CD4-positive, alpha-beta T cell (primary cell): ENCODE measurements at regions not wholly inside any gene's neighbourhood (a gene's known extent, or its start where the extent isn't known, plus 50 kb on each side); places are given as distances from the start of the nearest gene placed in this dataset.

ENCODE experiments used
- ATAC-seq: fragments of 200-7000 bp; cut with Tn5 transposase; one replicate; pipeline ENCODE4 v1.10.0; 2022; ENCODE audit warnings: mild to moderate bottlenecking; ENCODE audit not compliant: poor library complexity
- CTCF ChIA-PET: fragments of 350-600 bp; sonication (Branson Sonifier 250); formaldehyde crosslinking; loops from one replicate; lab custom pipeline; 2021; ENCODE audit warnings: antibody characterized with exemption, inconsistent platforms; lab: Charles Lee
- POLR2A ChIA-PET: fragments of 350-600 bp; sonication (Branson Sonifier 250); formaldehyde crosslinking; loops from one replicate; lab custom pipeline; 2021; ENCODE audit warnings: antibody characterized with exemption, inconsistent platforms; lab: Charles Lee
- DNase-seq, 14 experiments: peaks; one replicate each; pipeline ENCODE4 v3.0.0-alpha.2; 2013 to 2020; ENCODE audit warnings: mixed read lengths in 2 of 14
- H3K27ac ChIP-seq, 2 donors: one replicate each; pipeline versions ENCODE4 v1.5.1 to v1.7.0; 2013; ENCODE audit warnings: low read length in 2 of 2, low read depth in 1 of 2, mild to moderate bottlenecking in 1 of 2
- H3K27me3 ChIP-seq, 2 experiments: 1 replicate in 1 of 2; 2 replicates in 1 of 2; pipeline versions ENCODE4 v1.6.1 to v1.7.0; 2013; ENCODE audit warnings: low read length in 2 of 2, control low read depth in 1 of 2, mild to moderate bottlenecking in 1 of 2, moderate library complexity in 1 of 2; ENCODE audit not compliant: insufficient read depth in 2 of 2, control insufficient read depth in 1 of 2
- H3K36me3 ChIP-seq: one replicate; pipeline ENCODE4 v1.6.1; 2013; ENCODE audit warnings: low read length, control low read depth; ENCODE audit not compliant: insufficient read depth
- H3K4me1 ChIP-seq: one replicate; pipeline ENCODE4 v1.6.1; 2013; ENCODE audit warnings: low read length, control low read depth; ENCODE audit not compliant: insufficient read depth
- H3K4me3 ChIP-seq: one replicate; pipeline ENCODE4 v1.5.1; 2013; ENCODE audit warnings: mild to moderate bottlenecking, low read length, moderate library complexity
- H3K9me3 ChIP-seq, 2 experiments: 1 replicate in 1 of 2; 2 replicates in 1 of 2; pipeline versions ENCODE4 v1.6.1 to v1.7.0; 2013; ENCODE audit warnings: low read length in 2 of 2, mild to moderate bottlenecking in 2 of 2, control low read depth in 1 of 2, moderate library complexity in 1 of 2; ENCODE audit not compliant: control insufficient read depth in 1 of 2, insufficient read depth in 1 of 2
- H3K27ac Mint-ChIP-seq: one replicate; pipeline ENCODE4 v1.8.0; 2020; ENCODE audit warnings: mixed read lengths
- H3K27me3 Mint-ChIP-seq: one replicate; pipeline ENCODE4 v1.8.0; 2021; ENCODE audit warnings: mixed read lengths
- H3K36me3 Mint-ChIP-seq: one replicate; pipeline ENCODE4 v1.8.0; 2021; ENCODE audit warnings: low read depth, mixed read lengths
- H3K4me1 Mint-ChIP-seq: one replicate; pipeline ENCODE4 v1.8.0; 2021; ENCODE audit warnings: low read depth, mixed read lengths
- H3K4me3 Mint-ChIP-seq: one replicate; pipeline ENCODE4 v1.8.0; 2020; ENCODE audit warnings: mild to moderate bottlenecking, mixed read lengths
- H3K9me3 Mint-ChIP-seq: one replicate; pipeline ENCODE4 v1.8.0; 2020; ENCODE audit warnings: mixed read lengths
- CTCF ChIP-seq: fragments of 200-600 bp; IDR thresholded peaks from one replicate; pipeline ENCODE4 v1.8.0; 2022; ENCODE audit warnings: antibody characterized with exemption, mild to moderate bottlenecking
- intact Hi-C, 2 experiments: fragments of 100-400 bp; cut with DNase I in 1 of 2; cut with micrococcal nuclease in 1 of 2; formaldehyde crosslinking; loops; one replicate each; pipeline versions ENCODE4 v1.15.1 to v1.9.0; 2023 to 2025; cut with DNase I, micrococcal nuclease

GRCh38 chr1:5658340-5659316 is 333.6 kb downstream of the NPHP4 start:
- H3K36me3 Mint-ChIP-seq = no peaks in the 10 kb centered on the region
- CTCF ChIA-PET = no interaction called here
- Histone ChIP-seq H3K4me3 (no peak overlapping the region), H3K36me3 (no peaks in the 10 kb centered on the region), H3K27ac (no peak overlapping the region), H3K27me3 (no peaks in the 10 kb centered on the region), H3K9me3 (no peaks in the 10 kb centered on the region), H3K4me1 (no peaks in the 10 kb centered on the region)
- H3K4me3 Mint-ChIP-seq = no peak overlapping the region
- peak in 1 of 14 experiments; percentile 15 for DNase-seq
- intact Hi-C loops = no loop called here
- peaks cover 3% of the 10 kb centered on the region for H3K9me3 Mint-ChIP-seq
- no peak for TF ChIP-seq CTCF
- H3K27me3 Mint-ChIP-seq = peaks cover 16% of the 10 kb centered on the region
- H3K4me1 Mint-ChIP-seq = no peaks in the 10 kb centered on the region
- no peak overlapping the region for H3K27ac Mint-ChIP-seq
- ATAC-seq = no peak
- POLR2A ChIA-PET = no interaction called here

DNA sequence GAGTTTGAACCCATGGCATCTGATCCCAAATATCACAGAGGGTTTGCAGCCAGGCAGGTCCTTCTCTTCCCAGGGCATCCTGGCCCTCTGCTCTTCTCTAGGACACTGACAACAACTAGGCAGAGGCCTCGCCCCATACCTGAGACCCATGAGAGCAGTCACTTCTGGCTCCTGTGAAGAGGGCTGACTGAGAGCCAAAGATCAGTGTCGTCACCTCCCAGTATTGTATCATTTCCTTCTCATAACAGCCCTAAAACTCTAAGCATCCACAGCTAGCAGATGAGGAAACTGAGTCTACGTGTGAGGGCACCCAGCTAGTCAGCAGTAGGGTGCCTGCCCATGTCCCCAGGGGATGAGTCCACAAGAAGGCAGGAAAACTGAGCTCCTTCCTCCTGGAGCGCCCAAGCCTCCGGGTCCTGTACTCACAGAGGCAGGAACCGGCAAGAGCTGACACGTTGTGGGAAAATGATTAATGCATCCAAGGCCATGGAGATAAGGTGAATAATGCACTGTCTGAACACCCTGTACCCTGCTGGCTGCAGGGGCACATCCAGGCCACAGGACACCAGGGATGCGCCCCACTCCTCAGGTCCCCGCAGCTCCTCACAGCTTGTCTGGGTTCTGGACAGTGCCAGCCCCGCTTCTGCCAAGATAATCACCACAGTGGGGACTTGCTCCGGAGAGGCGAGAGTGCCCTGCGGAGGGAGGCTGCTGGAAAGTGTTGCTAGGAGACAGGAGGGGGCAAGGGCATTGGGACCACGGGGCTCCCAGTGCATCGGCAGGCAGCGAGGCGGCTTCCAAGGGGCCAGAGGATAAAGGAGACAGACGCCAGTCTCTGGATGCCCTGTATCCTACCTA is 340.0 kb downstream of the NPHP4 start:
- Mint-ChIP-seq H3K4me1 (no peaks in the 10 kb centered on the region), H3K36me3 (no peaks in the 10 kb centered on the region), H3K27ac (no peak overlapping the region), H3K27me3 (peaks cover 24% of the 10 kb centered on the region), H3K9me3 (peaks cover 3% of the 10 kb centered on the region), H3K4me3 (no peak overlapping the region)
- no peak overlapping the region for H3K4me3 ChIP-seq
- TF ChIP-seq CTCF = no peak
- intact Hi-C loops = no loop called here
- H3K27me3 ChIP-seq = peaks cover 10 to 22% of the 10 kb centered on the region in 2 experiments
- ATAC-seq = no peak
- no peak for DNase-seq
- ChIA-PET CTCF (no interaction called here), POLR2A (interaction anchor here (1.6 kb wide), 1 partner anchor 15 kb away, joined by 3 read pairs; no protein-coding TSS in a partner anchor)
- no peaks in the 10 kb centered on the region for H3K36me3 ChIP-seq
- H3K27ac ChIP-seq = no peak overlapping the region
- peaks cover 15% of the 10 kb centered on the region for H3K4me1 ChIP-seq
- H3K9me3 ChIP-seq = no peaks in the 10 kb centered on the region

GRCh38 chr1:5651473-5651872 is 340.8 kb downstream of the NPHP4 start:
- CTCF ChIA-PET = no interaction called here
- no peak for DNase-seq
- intact Hi-C loops = no loop called here
- no peak for ATAC-seq
- POLR2A ChIA-PET = no interaction called here
- no peaks in the 10 kb centered on the region for H3K36me3 Mint-ChIP-seq
- Histone ChIP-seq H3K4me3 (no peak overlapping the region), H3K4me1 (peaks cover 15% of the 10 kb centered on the region), H3K36me3 (no peaks in the 10 kb centered on the region), H3K9me3 (peaks cover 0 to 4% of the 10 kb centered on the region in 2 experiments), H3K27me3 (peaks cover 11 to 22% of the 10 kb centered on the region in 2 experiments), H3K27ac (no peak overlapping the region)
- no peaks in the 10 kb centered on the region for H3K4me1 Mint-ChIP-seq
- no peak for TF ChIP-seq CTCF
- H3K9me3 Mint-ChIP-seq = peaks cover 3% of the 10 kb centered on the region
- peaks cover 31% of the 10 kb centered on the region for H3K27me3 Mint-ChIP-seq
- no peak overlapping the region for H3K27ac Mint-ChIP-seq
- no peak overlapping the region for H3K4me3 Mint-ChIP-seq
